Left renal cortex interstitium (tissue), 4 donors: ENCODE measurements at regions not wholly inside any gene's neighbourhood (a gene's known extent, or its start where the extent isn't known, plus 50 kb on each side); places are given as distances from the start of the nearest gene placed in this dataset.

ENCODE experiments used
- DNase-seq, 4 donors: peaks; one replicate each; pipeline ENCODE4 v3.0.0-alpha.2; 2013; ENCODE audit warnings: low read depth in 4 of 4, low spot score in 2 of 4, missing footprints in 1 of 4

- no peak for DNase-seq
Measured at GRCh38 chr11:70771099-70771885, 373.0 kb downstream of the CTTN start.

- DNase-seq: no peak
Measured at GRCh38 chr11:70772950-70773349, 374.6 kb downstream of the CTTN start.

GRCh38 chr11:70775386-70776075 is 377.2 kb downstream of the CTTN start:
- DNase-seq: no peak

- no peak for DNase-seq
Measured at GRCh38 chr11:70776914-70777532, 378.7 kb downstream of the CTTN start.

GRCh38 chr11:70778883-70779282 is 380.6 kb downstream of the CTTN start:
- no peak for DNase-seq

GRCh38 chr11:70779433-70780245 is 381.3 kb downstream of the CTTN start:
- no peak for DNase-seq

GRCh38 chr11:70780246-70780535 is 381.9 kb downstream of the CTTN start:
- no peak for DNase-seq

GRCh38 chr11:70782401-70782913 is 384.1 kb downstream of the CTTN start:
- DNase-seq: no peak

- DNase-seq: no peak
Measured at GRCh38 chr11:70783356-70783755, 385.0 kb downstream of the CTTN start.

- no peak for DNase-seq
Measured at GRCh38 chr11:70783821-70784220, 385.5 kb downstream of the CTTN start.

- no peak for DNase-seq
Measured at GRCh38 chr11:70785372-70785771, 387.0 kb downstream of the CTTN start.

- no peak for DNase-seq
Measured at GRCh38 chr11:70786021-70786665, 387.8 kb downstream of the CTTN start.

- DNase-seq: no peak
Measured at GRCh38 chr11:70788248-70789022, 390.1 kb downstream of the CTTN start.

GRCh38 chr11:70790671-70791300 is 392.5 kb downstream of the CTTN start:
- no peak for DNase-seq

- DNase-seq: no peak
Measured at GRCh38 chr11:70796648-70797227, 398.4 kb downstream of the CTTN start.

GRCh38 chr11:70798296-70798695 is 400.0 kb downstream of the CTTN start:
- DNase-seq: no peak

- DNase-seq: no peak
Measured at GRCh38 chr11:70799386-70799785, 401.1 kb downstream of the CTTN start.

- DNase-seq: no peak
Measured at GRCh38 chr11:70802185-70802584, 403.9 kb downstream of the CTTN start.
